ENCODE measurements at regions not wholly inside any gene's neighbourhood (a gene's known extent, or its start where the extent isn't known, plus 50 kb on each side); places are given as distances from the start of the nearest gene placed in this dataset.
A peak's percentile ranks its signal among the peaks of the same experiment; 100 is the strongest.

GRCh38 chr1:106063510-106063909 lies 993.0 kb upstream of the PRMT6 start:
- DNase-seq (ENCODE audit: low read depth): no peak

DNA sequence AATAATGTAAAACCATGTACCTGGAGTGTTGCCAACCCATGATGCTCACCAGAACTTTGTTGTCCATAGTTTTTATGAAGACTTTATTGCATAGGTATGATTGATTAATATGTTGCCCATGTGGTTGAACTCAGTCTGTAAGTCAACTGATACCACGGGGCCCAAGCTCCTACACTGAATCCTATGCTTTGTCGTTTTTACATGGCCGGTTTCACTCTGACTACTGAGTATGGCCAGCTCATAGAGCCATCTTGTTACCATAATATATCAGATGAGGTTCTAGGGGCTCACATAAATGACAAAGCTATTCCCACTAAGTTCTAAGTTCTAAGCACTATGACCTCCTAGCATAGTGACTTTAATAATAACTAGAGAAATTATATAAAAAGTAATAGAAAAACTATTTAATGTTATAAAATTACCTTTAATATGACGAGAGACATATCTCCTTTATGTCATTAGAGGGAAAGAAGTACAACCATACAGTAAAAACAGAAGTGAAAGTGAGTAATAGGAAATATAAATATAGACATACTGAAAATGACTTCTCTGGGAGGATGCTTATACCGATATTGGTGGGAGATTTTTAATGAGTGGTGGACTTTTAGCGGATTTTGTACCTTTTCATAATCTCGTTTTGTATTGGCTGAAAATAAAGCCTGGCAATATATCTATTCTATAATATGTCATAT lies 983.4 kb upstream of the PRMT6 start:
- no peak for DNase-seq (ENCODE audit: low read depth)

DNA sequence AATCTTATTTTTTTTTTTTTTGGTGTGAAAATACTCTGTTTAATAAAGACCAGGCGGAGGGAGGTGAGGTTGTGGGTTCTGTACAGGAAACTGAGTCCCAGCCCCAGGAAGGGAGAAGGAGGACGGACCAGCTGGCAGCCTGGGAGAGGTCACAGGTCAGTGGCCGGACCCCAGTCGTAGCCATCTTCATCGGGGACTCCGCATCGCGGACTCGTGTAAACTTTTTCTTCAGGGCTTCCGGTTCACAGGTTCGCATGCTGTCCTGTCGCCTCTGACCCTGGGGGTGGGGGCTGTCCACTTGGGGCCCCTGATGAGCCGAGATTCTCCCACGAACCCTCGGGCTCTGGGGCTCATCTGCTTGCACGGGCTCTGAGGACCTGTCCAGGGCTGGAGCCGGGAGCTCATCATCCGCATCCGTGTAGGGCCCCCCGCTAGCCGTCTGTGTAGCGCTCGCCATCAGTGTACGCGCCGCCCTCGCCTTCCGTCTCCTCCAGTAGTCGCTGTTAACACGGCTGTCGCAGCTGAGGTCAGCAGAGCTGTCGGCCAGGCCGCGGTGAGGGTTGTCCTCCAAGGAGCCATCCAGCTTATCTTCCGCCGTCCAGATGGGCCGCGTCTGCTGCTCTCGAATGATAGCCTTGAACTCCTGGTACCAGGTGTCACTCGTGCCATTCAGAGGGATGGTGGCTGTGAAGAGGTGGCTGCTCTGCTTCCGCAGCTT lies 975.7 kb upstream of the PRMT6 start:
- no peak for DNase-seq (ENCODE audit: low read depth)

- DNase-seq (ENCODE audit: low read depth): no peak
Observed at GRCh38 chr1:106111044-106111443, 945.4 kb upstream of the PRMT6 start.

- DNase-seq (ENCODE audit: low read depth): no peak
Observed at GRCh38 chr1:106113851-106114250, 942.6 kb upstream of the PRMT6 start.

GRCh38 chr1:106120789-106121188 lies 935.7 kb upstream of the PRMT6 start:
- DNase-seq (ENCODE audit: low read depth): no peak

DNA sequence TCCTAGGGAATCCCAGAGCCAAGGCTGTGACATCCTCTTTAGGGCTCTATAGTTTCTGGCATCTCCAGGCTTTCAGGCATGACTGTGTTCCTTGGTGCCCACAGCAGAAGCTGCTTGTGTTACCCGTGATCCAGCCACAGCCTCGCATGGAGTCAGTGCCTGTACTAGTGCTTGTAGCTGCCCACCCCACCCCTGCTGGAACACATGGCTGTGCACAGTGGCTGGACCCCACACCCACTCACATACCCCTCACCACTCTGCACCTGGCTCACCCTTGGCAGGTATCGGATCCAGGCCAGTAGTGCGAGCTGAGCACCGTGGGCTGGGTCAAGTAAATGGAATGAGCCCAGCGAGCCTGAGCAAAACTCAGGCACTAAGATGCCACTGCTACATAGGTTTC lies 934.7 kb upstream of the PRMT6 start:
- no peak for DNase-seq (ENCODE audit: low read depth)

DNA sequence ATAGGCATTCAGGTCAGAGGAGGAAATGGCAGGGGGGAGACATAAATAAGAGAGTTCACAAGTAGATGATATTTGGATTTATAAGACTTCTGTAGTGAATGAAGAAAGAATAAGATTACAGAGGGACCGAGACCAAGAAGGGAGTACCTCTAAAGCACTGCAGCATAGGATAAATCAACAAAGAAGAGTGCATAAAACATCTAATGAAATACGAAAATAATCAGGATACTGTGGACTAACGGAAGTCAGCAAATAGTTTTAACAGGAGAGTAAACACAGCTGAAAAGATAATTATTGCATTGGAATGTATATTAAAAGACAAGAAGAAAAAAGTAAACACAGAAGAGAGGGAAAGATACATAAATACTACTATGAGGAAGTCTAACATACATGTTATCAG lies 921.9 kb upstream of the PRMT6 start:
- no peak for DNase-seq (ENCODE audit: low read depth)

GRCh38 chr1:106173101-106173500 lies 883.4 kb upstream of the PRMT6 start:
- no peak for DNase-seq (ENCODE audit: low read depth)

GRCh38 chr1:106178791-106179190 lies 877.7 kb upstream of the PRMT6 start:
- DNase-seq (ENCODE audit: low read depth): no peak

GRCh38 chr1:106181866-106182265 lies 874.6 kb upstream of the PRMT6 start:
- no peak for DNase-seq (ENCODE audit: low read depth)

GRCh38 chr1:106185089-106185488 lies 871.4 kb upstream of the PRMT6 start:
- DNase-seq (ENCODE audit: low read depth): no peak

- no peak for DNase-seq (ENCODE audit: low read depth)
Observed at GRCh38 chr1:106189780-106190179, 866.7 kb upstream of the PRMT6 start.

DNA sequence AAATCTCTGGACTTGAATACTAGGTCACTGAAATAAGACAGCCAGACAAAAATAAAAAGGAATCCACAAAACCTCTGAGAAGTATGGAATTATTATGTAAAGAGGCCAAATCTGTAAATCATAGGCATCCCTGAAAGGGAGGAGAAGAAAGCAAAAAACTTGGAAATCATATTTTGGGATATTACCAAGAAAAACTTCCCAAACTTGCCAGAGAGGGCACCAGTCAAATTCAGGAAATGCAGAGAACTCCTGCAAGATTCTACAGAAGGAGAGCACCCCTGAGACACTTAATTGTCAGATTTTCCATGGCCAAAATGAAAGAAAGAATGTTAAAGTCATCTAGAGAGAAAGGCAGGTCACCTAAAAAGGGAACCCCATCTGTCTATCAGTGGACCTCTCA lies 862.3 kb upstream of the PRMT6 start:
- DNase-seq (ENCODE audit: low read depth): no peak

DNA sequence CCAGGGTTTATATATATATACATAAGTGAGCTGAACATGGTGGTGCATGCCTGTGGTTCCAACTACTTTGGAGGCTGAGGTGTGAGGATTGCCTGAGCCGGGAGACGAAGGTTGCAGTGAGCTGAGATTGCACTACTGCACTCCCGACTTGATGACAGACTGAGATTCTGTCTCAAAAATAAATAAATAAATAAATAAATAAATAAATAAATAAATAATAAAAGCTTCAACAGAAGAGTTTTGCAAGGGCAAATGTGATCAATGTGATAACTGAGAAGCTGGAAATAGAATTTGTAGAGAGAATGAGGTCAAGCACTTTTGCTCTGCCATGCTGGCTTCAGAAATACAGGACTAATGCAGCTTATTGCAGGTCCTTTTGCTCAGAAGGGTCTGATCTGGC lies 855.8 kb upstream of the PRMT6 start:
- DNase-seq (ENCODE audit: low read depth): no peak

GRCh38 chr1:106207185-106207584 lies 849.3 kb upstream of the PRMT6 start:
- DNase-seq (ENCODE audit: low read depth): no peak

DNA sequence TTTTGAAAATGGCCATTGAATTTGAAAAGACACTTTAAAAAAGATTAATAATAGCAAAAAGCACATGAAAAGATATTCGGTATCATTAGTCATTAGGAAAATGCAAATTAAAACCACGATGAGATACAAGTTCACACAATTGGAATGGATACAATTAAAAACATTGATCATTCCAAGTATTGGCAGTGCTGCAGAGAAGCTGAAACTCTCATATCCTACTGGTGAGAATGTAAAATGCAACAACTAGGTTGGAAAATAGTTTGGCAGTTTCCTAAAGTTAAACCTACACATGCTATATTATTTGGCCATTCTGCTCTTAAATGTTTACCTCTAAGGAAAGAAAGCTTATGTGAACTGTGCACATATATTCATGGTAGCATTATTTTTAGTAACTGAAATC lies 838.7 kb upstream of the PRMT6 start:
- no peak for DNase-seq (ENCODE audit: low read depth)

DNA sequence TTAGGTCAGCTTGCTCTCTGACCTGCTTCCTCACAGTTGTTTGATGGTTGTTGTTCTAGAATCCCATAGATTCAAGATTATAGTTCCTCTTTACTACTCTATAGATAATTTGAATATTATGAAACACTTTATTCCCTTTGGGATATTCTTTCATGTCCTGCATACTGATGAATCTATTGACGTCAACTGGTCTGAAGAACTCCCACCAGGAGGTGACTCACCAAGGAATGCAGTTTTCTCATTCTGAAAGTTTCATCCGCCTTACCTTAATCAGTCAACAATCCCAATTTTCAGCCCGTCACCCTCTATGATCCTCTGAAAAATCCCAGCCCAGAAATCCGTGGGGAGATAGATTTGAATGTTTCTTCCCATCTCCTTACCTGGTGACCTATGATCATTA lies 834.1 kb upstream of the PRMT6 start:
- peak; percentile 4 for DNase-seq (ENCODE audit: low read depth)

DNA sequence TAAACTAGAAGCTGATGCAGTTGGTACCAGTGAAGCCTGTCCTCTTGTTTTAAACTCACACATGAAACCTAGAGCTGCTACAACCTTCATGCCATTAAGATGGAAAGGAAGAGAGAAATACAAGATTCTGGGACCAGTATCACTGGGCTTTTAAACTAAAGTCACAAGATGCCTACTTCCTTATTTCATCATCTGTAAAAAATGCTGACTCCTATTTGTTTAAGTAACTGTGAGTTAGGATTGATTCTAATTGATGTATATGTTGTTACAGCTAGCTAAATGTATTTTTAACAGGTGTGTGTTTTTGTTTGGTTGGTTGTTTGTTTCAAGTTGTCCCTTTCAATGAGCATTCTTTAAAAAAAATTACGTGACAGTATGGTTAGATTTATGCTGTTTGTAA lies 833.3 kb upstream of the PRMT6 start:
- no peak for DNase-seq (ENCODE audit: low read depth)

GRCh38 chr1:106224426-106224825 lies 832.0 kb upstream of the PRMT6 start:
- no peak for DNase-seq (ENCODE audit: low read depth)

DNA sequence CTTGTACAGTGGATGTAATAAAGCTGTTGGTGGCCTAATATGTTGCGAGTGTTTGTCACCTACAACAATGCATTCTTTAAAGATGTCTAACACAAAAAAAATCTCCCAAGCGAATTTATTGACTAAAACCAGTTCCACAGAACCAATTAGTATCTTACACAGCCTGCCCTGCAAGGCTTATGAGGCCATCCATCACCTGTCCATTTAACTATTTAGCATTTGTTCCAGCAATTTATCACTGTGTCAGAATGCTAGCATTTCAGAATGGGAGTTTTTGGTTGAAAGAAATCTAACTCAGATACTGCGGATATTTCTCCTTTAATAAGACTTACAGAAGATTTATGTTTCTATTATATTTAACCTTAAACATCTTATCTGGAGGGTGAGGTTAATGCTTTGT lies 831.1 kb upstream of the PRMT6 start:
- DNase-seq (ENCODE audit: low read depth): no peak

DNA sequence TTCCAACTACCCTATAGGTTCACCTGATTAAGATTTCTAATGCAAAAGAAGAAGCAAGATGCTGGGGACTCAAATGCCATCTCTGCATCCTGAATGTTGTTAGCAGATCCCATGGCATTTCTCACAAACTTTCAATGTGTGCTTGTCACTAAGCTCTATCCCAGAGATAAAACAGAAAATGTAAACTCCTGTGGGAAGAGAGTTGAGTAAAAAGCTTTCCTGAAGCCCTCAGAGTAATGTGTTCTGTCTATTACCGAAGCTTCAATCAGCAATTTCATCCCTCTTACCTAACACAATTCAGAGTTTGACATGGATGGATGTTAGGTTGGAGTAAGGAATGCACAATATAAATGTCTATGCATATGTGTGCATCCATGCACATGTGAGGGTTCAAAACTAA lies 829.9 kb upstream of the PRMT6 start:
- no peak for DNase-seq (ENCODE audit: low read depth)

DNA sequence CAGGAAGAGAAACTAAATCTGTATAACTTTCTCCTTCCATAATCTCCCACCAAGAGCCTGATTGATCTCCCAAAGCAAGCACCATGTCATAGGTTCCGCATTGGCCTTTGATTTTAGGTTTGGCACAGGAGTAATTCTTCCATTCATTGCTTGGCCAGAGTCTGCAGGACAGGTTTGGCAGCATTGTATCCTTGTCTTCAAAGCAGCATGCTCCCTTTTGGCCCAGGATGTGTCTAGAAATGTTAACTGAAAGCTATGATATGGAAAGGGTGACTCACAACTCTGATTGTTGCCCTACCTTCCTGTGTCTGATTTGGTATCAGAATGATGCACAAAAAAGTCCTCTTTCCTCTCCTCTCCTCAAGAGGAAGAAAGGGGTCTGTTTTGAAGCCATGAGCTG lies 824.3 kb upstream of the PRMT6 start:
- no peak for DNase-seq (ENCODE audit: low read depth)

GRCh38 chr1:106233511-106233910 lies 823.0 kb upstream of the PRMT6 start:
- no peak for DNase-seq (ENCODE audit: low read depth)

All from M059J (cell line).